ENCODE measurements at regions not wholly inside any gene's neighbourhood (a gene's known extent, or its start where the extent isn't known, plus 50 kb on each side); places are given as distances from the start of the nearest gene placed in this dataset.
A peak's percentile ranks its signal among the peaks of the same experiment; 100 is the strongest.

DNA sequence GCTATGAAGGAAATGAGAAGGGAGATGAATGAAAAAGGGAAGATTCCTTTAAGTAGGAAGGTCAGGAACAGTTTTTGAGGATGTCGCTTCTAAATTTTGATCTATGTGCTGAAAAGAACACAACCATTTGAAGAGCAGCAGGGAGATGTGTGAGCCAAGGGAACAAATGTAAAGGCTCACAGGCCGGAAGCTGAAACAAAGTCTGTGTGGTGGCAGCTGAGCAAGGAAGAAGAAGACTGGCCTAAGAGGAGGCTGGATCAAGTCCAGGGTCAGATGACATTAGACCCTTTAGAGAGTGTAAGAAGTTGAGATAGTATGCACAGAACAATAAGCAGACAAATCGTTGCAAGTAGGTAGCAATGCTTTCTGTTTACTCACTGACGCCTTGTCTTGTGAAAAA is 1631.4 kb upstream of the TENM4 start:
- H3K9me3 ChIP-seq (ENCODE audit: control insufficient read depth, low read length), result no peaks in the 10 kb centered on the region
- peaks cover 8% of the 10 kb centered on the region for H3K4me1 ChIP-seq (ENCODE audit: control insufficient read depth, insufficient read depth, low read length, poor library complexity, severe bottlenecking)
- WGBS, 2 experiments (ENCODE audit: insufficient coverage in 2 of 2), result 94 to 100% methylated on average over 2 of the region's 4 CpGs
- no peak overlapping the region for H3K27ac ChIP-seq (ENCODE audit: low read depth, low read length, severe bottlenecking)
- no peaks in the 10 kb centered on the region for H3K36me3 ChIP-seq (ENCODE audit: control insufficient read depth, insufficient read depth, low read length)
- H3K4me3 ChIP-seq (ENCODE audit: extremely low read depth, insufficient read depth, low read length, poor library complexity, severe bottlenecking), result no peak overlapping the region

DNA sequence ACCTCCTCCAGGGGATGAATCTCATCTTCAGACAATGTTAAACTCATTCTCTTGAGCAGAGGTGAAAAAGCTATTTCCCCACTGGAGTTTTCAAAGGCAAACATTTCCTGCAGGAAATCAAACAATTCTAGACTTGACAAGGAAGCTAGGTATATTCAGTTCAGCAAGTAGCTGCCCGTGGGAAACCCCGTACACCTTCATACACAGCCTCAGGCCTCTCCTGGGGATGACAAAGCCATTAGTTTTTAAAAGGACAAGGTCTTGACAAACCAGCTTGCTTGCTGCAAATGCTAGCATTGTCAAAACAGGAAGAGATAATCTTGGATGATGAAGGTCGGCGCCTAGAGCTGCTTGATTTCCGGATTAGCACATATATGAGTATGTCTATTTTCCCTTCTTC is 1630.8 kb upstream of the TENM4 start:
- no peak overlapping the region for H3K27ac ChIP-seq (ENCODE audit: low read depth, low read length, severe bottlenecking)
- H3K4me1 ChIP-seq (ENCODE audit: control insufficient read depth, insufficient read depth, low read length, poor library complexity, severe bottlenecking), result peaks cover 8% of the 10 kb centered on the region
- no peak overlapping the region for H3K4me3 ChIP-seq (ENCODE audit: extremely low read depth, insufficient read depth, low read length, poor library complexity, severe bottlenecking)
- no peaks in the 10 kb centered on the region for H3K9me3 ChIP-seq (ENCODE audit: control insufficient read depth, low read length)
- no peaks in the 10 kb centered on the region for H3K36me3 ChIP-seq (ENCODE audit: control insufficient read depth, insufficient read depth, low read length)
- WGBS, 2 experiments (ENCODE audit: insufficient coverage in 2 of 2), result no CpG with 5 or more reads among the region's 5 CpGs

DNA sequence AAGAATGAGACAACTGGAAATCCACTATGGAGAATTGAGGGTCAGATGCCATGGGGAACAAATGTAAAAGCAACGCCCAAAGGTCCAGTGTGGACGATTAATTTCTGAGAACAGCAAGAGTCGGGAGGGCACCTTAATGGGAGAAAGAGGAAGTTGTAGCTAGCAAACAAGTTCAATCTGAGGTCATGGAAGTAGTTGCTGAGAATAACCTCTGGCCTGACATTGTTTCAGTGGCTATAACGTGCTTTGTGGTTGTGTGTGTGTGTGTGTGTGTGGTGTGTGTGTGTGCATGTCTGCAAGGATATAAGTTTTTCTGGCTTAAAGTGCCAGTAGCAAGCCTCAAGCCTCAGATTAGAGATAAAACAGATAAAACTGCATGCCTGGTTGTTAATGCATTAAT is 1630.1 kb upstream of the TENM4 start:
- Histone ChIP-seq H3K36me3 (ENCODE audit: control insufficient read depth, insufficient read depth, low read length) (no peaks in the 10 kb centered on the region), H3K4me1 (ENCODE audit: control insufficient read depth, insufficient read depth, low read length, poor library complexity, severe bottlenecking) (peaks cover 8% of the 10 kb centered on the region), H3K9me3 (ENCODE audit: control insufficient read depth, low read length) (no peaks in the 10 kb centered on the region), H3K4me3 (ENCODE audit: extremely low read depth, insufficient read depth, low read length, poor library complexity, severe bottlenecking) (no peak overlapping the region), H3K27ac (ENCODE audit: low read depth, low read length, severe bottlenecking) (no peak overlapping the region)
- 85 to 91% methylated on average over 4 of the region's 4 CpGs for WGBS, 2 experiments (ENCODE audit: insufficient coverage in 2 of 2)

DNA sequence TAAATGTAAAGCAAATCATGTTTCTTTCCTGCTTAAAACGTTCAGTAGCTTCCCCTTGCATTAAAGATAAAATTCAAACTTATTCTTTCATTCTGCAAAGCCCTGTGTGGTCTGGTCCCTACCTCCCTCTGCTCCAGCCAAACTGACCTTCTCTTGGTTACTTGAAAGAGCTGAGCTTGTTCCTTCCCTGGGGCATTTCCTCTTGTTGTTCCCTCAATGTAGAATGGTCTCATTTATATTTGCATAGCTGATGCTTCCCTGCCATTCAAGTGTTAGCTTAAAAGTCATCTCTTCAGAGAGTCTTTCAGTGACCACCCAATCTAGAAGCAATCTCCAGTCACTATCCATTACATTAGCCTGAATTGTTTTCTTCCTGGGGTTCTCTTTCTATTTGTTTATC is 1618.5 kb upstream of the TENM4 start:
- Histone ChIP-seq H3K4me3 (ENCODE audit: extremely low read depth, insufficient read depth, low read length, poor library complexity, severe bottlenecking) (no peak overlapping the region), H3K4me1 (ENCODE audit: control insufficient read depth, insufficient read depth, low read length, poor library complexity, severe bottlenecking) (no peaks in the 10 kb centered on the region), H3K27ac (ENCODE audit: low read depth, low read length, severe bottlenecking) (no peak overlapping the region), H3K36me3 (ENCODE audit: control insufficient read depth, insufficient read depth, low read length) (no peaks in the 10 kb centered on the region), H3K9me3 (ENCODE audit: control insufficient read depth, low read length) (no peaks in the 10 kb centered on the region)
- 0 to 14% methylated on average over 1 of the region's 1 CpG for whole genome bisulfite sequencing, 2 experiments (ENCODE audit: insufficient coverage in 2 of 2)

DNA sequence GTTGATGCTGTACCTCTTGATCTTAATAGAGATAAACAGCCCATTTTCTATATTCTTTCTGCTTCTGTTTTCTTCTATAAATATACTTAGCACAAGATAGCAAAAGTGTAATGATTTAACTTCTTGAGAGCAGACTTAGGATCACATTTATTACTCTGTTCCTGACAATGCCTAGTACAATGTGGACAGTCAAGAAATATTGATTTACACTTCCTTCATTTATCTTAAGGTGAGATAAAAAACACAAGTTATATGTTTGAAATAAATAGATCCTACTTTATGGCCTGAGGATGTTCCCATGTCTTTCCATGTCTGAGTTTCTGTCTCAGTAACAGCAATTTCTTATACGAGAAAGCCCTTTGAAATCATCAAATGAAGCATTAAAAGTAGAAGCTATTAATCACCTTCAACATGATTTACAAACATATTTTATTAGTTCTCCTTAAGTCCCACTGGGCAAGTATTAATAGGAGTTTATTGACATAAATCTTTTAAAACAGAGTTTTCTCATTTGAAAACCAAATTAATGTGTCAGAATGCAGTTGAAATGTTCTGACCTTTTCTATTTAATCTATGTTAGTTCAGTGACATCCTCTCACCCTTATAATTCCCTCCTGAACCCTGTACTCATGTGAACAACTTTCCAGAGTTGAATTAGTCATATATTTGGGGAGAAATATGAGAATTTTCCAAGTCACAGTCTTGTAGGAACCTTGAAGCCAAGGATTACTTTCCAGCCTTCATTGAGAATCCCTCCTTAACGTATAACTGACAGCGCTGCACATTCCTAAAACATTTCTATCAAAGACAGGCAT is 1611.7 kb upstream of the TENM4 start:
- no peaks in the 10 kb centered on the region for H3K9me3 ChIP-seq (ENCODE audit: control insufficient read depth, low read length)
- H3K4me1 ChIP-seq (ENCODE audit: control insufficient read depth, insufficient read depth, low read length, poor library complexity, severe bottlenecking), result peaks cover 4% of the 10 kb centered on the region
- no peaks in the 10 kb centered on the region for H3K36me3 ChIP-seq (ENCODE audit: control insufficient read depth, insufficient read depth, low read length)
- H3K4me3 ChIP-seq (ENCODE audit: extremely low read depth, insufficient read depth, low read length, poor library complexity, severe bottlenecking), result no peak overlapping the region
- H3K27ac ChIP-seq (ENCODE audit: low read depth, low read length, severe bottlenecking), result no peak overlapping the region
- 91 to 100% methylated on average over 2 to 3 of the region's 3 CpGs for WGBS, 2 experiments (ENCODE audit: insufficient coverage in 2 of 2)

DNA sequence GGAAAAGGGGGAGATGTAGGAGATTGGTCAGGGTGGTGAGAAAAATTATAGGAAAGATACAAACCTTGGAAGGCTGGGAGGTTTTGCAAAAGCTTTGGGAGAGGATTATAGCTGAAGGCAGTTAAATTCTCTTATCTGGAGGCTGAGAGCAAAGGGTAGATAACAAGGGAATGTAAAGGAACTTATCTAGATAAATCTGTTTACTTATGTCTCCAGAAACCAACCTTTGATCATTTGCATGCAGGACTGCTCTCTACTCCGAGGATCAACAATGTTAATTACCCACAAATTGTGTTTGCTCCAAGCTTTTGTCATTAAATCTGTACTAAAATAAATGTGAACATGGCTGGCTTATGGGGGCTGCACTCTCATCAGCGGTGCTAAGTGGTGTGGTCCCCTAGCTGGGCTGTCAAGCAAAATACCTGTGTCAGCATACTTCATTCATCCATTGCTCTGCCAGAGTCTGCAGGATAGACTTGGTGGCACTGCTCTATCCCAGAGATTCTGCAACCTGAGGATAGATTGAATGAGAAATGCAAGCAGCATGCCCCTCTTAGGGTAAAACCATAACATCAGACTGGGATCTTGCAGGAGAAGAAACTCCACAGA is 1599.2 kb upstream of the TENM4 start:
- peaks cover 8% of the 10 kb centered on the region for H3K4me1 ChIP-seq (ENCODE audit: control insufficient read depth, insufficient read depth, low read length, poor library complexity, severe bottlenecking)
- H3K9me3 ChIP-seq (ENCODE audit: control insufficient read depth, low read length), result peaks cover 17% of the 10 kb centered on the region
- WGBS, 2 experiments (ENCODE audit: insufficient coverage in 2 of 2), result 20 to 63% methylated on average over 1 of the region's 2 CpGs
- no peaks in the 10 kb centered on the region for H3K36me3 ChIP-seq (ENCODE audit: control insufficient read depth, insufficient read depth, low read length)
- no peak overlapping the region for H3K4me3 ChIP-seq (ENCODE audit: extremely low read depth, insufficient read depth, low read length, poor library complexity, severe bottlenecking)
- H3K27ac ChIP-seq (ENCODE audit: low read depth, low read length, severe bottlenecking), result no peak overlapping the region

DNA sequence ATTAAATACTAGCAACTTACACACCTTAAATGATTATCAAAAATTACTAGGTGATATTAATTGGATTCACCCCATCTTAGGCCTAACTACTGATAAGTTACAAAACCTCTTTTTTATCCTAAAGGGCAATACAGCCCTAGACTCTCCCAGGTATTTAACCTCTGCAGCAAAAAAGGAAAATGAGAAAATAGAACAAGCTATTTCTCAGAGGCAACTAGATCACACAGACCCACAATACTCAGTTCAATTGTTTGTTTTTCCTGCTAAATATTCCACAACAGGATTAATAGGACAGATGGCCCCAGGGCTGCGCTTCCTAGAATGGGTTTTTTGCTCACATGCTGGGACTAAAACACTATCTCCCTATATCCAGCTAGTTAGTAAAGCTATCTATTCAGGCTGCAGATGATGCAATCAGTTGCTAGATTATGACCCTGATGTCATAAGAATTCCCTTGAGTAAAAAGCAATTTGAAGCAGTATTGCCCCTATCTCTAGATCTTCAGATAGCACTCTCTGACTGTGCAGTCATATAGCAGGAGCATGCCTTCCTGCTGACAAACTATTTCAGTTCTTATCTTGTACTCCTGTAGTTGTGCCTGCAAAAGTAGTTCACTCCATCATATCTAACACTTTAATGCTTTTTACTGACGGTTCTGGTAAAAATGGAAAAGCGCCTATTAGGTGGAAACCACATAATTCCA is 1595.5 kb upstream of the TENM4 start:
- Histone ChIP-seq H3K4me3 (ENCODE audit: extremely low read depth, insufficient read depth, low read length, poor library complexity, severe bottlenecking) (no peak overlapping the region), H3K9me3 (ENCODE audit: control insufficient read depth, low read length) (peaks cover 24% of the 10 kb centered on the region), H3K36me3 (ENCODE audit: control insufficient read depth, insufficient read depth, low read length) (no peaks in the 10 kb centered on the region), H3K4me1 (ENCODE audit: control insufficient read depth, insufficient read depth, low read length, poor library complexity, severe bottlenecking) (peaks cover 8% of the 10 kb centered on the region), H3K27ac (ENCODE audit: low read depth, low read length, severe bottlenecking) (peak overlapping the region; percentile 43)
- WGBS, 2 experiments (ENCODE audit: insufficient coverage in 2 of 2), result 90 to 92% methylated on average over 3 of the region's 3 CpGs

DNA sequence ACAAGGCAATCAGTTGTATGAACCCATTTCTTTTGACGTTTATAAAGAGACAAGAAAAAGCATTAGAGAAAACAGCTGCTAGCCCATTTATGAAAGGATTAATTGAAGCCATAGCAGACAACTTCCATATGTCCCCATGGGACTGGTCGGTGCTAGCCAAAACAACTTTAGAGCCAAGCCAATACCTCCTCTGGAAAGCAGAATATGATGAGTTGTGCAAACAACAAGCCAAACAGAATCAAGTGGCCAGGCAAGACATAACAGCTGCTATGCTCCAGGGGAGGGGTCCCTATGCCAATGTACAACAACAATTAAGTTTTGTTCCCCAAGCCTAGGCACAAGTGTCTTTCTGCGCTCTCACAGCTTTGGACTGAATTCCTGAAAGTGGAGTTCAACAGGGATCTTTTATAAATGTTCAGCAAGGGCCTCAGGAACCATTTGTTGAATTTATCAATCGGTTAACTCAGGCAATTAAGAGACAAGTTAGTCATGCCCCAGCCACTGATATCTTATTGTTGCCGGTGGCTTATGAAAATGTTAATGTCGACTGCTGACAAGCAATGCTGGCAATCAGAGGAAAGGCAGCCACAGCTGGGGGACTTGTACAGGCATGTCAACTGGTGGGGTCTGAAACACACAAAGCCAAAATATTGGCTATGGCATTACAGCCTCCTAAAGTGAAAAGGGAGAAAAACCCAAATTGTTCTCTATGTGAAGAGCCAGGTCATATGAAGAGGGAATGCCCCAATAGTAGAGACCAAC is 1593.1 kb upstream of the TENM4 start:
- Histone ChIP-seq H3K4me3 (ENCODE audit: extremely low read depth, insufficient read depth, low read length, poor library complexity, severe bottlenecking) (no peak overlapping the region), H3K27ac (ENCODE audit: low read depth, low read length, severe bottlenecking) (no peak overlapping the region), H3K4me1 (ENCODE audit: control insufficient read depth, insufficient read depth, low read length, poor library complexity, severe bottlenecking) (no peaks in the 10 kb centered on the region), H3K9me3 (ENCODE audit: control insufficient read depth, low read length) (peaks cover 24% of the 10 kb centered on the region), H3K36me3 (ENCODE audit: control insufficient read depth, insufficient read depth, low read length) (no peaks in the 10 kb centered on the region)
- WGBS, 2 experiments (ENCODE audit: insufficient coverage in 2 of 2), result 92 to 94% methylated on average over 4 to 6 of the region's 6 CpGs

DNA sequence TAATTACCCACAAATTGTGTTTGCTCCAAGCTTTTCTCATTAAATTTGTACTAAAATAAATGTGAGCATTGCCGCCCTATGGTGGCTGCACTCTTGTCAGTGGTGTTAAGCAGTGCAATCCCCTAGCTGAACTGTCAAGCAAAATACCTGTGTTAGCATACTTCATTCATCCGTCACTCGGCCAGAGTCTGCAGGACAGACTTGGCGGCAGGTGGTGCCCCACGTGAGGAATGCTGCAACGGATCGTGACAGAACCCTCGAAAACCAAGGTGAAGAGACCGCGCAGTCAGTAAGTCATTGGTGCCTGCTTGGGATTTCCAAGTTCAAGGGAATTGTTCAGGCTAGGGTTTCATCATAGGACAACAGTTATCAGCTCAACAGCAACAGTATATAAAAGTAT is 1592.1 kb upstream of the TENM4 start:
- H3K4me1 ChIP-seq (ENCODE audit: control insufficient read depth, insufficient read depth, low read length, poor library complexity, severe bottlenecking), result no peaks in the 10 kb centered on the region
- no peak overlapping the region for H3K4me3 ChIP-seq (ENCODE audit: extremely low read depth, insufficient read depth, low read length, poor library complexity, severe bottlenecking)
- no peaks in the 10 kb centered on the region for H3K36me3 ChIP-seq (ENCODE audit: control insufficient read depth, insufficient read depth, low read length)
- WGBS, 2 experiments (ENCODE audit: insufficient coverage in 2 of 2), result 85 to 88% methylated on average over 10 of the region's 10 CpGs
- no peak overlapping the region for H3K27ac ChIP-seq (ENCODE audit: low read depth, low read length, severe bottlenecking)
- H3K9me3 ChIP-seq (ENCODE audit: control insufficient read depth, low read length), result peaks cover 24% of the 10 kb centered on the region

DNA sequence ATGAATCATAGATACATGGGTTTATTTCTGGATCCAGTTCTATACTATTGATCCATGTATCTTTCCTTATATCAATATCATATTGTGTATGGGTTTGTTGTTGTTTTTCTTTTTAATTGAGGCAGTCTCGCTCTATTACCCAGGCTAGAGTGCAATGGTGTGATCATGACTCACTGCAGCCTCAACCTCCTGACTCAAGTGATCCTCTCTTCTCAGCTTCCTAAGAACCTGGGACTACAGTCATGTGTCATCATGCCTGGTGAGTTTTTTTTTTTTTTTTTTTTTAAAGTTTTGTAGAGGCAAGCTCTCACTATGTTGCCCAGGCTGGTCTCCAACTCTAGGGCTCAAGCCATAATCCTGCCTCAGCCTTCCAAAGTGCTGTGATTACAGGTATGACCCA is 1589.4 kb upstream of the TENM4 start:
- Histone ChIP-seq H3K9me3 (ENCODE audit: control insufficient read depth, low read length) (peaks cover 8% of the 10 kb centered on the region), H3K4me3 (ENCODE audit: extremely low read depth, insufficient read depth, low read length, poor library complexity, severe bottlenecking) (no peak overlapping the region), H3K36me3 (ENCODE audit: control insufficient read depth, insufficient read depth, low read length) (no peaks in the 10 kb centered on the region), H3K27ac (ENCODE audit: low read depth, low read length, severe bottlenecking) (no peak overlapping the region), H3K4me1 (ENCODE audit: control insufficient read depth, insufficient read depth, low read length, poor library complexity, severe bottlenecking) (peaks cover under 1% of the 10 kb centered on the region)
- WGBS, 2 experiments (ENCODE audit: insufficient coverage in 2 of 2), result 80% methylated on average over 1 of the region's 1 CpG; no CpG with 5 or more reads in 1 of the 2 experiments

All from mesodermal cell (in vitro differentiated cells).